HepG2 (cell line): ENCODE measurements at regions not wholly inside any gene's neighbourhood (a gene's known extent, or its start where the extent isn't known, plus 50 kb on each side); places are given as distances from the start of the nearest gene placed in this dataset.
"Not testable (repeated sequence)": the region's sequence is repeated elsewhere in the genome, so short reads cannot be mapped to it uniquely, and the experiment has no call there.

ENCODE experiments used
- MAF1 ChIP-seq: sonication (generic); formaldehyde crosslinking; IDR thresholded peaks from 2 replicates; pipeline ENCODE4 v1.5.0; 2020; ENCODE audit warnings: missing genetic modification reagents, borderline replicate concordance
- POLR2AphosphoS2 ChIP-seq: IDR thresholded peaks from 2 replicates; pipeline ENCODE4 v1.6.1; 2011; ENCODE audit warnings: low read depth, low read length, improper control_type of control experiment

DNA sequence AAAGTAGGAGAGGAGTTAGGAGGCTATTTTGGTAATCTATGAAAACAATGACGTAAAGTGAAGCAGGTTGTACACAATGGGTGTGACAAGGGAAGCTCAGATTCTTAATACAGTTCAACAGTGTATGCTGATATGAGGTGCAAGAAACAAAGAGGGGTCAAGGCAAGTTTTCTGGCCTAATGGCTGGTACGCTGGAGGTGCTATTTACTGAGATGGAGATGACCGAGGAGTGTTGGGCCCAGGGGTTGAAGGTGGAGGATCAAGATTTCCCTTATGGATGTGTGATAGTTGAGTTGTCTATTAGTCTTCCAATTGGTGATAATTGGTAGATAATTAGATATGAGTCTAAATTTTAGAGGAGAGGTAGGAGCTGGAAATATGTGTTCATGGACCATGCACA, 194.0 kb downstream of the FOXD4L6 start:
- not testable (repeated sequence) for TF ChIP-seq POLR2AphosphoS2; MAF1 (CRISPR knock-in tag)
